HCT116 (cell line): ENCODE measurements at regions not wholly inside any gene's neighbourhood (a gene's known extent, or its start where the extent isn't known, plus 50 kb on each side); places are given as distances from the start of the nearest gene placed in this dataset.

Experiments
- ATAC-seq: fragments of 200-7000 bp; cut with Tn5 transposase; 2 replicates; pipeline ENCODE4 v1.9.1; 2020; ENCODE audit warnings: mild to moderate bottlenecking, moderate library complexity
- BruUV-seq: library from RNA; stranded (reverse); fragments of 400-500 nt; replicated peaks from 2 replicates; lab custom pipeline; 2021; lab: Mats Ljungman, UMichigan
- CTCF ChIA-PET: fragments of 300-600 bp; sonication (Branson Sonifier 250); formaldehyde crosslinking; loops from one replicate; lab custom pipeline; 2021; ENCODE audit warnings: antibody characterized with exemption; lab: Charles Lee
- POLR2A ChIA-PET: fragments of 300-600, 350-600 bp; sonication (Branson Sonifier 250); formaldehyde crosslinking; loops from one replicate; lab custom pipeline; 2021; ENCODE audit warnings: antibody characterized with exemption; lab: Charles Lee
- RAD21 ChIA-PET, 2 experiments: fragments of 300-600 bp; sonication (Branson Sonifier 250); formaldehyde crosslinking; loops; one replicate each; lab custom pipeline; 2023; ENCODE audit warnings: low total read pairs in 2 of 2; ENCODE audit not compliant: uncharacterized antibody in 2 of 2, unreplicated experiment in 2 of 2, low non-redundant PET in 1 of 2; lab: Charles Lee
- DNase-seq: peaks from one replicate; pipeline ENCODE4 v3.0.0-alpha.2; 2010; ENCODE audit warnings: low read depth, low spot score
- H2AFZ ChIP-seq: fragments of 200-600 bp; shearing (Covaris generic), sonication (generic); 2 replicates; pipeline ENCODE4 v1.6.1; 2017; ENCODE audit warnings: low read depth, mixed run types, mixed read lengths, antibody characterized with exemption, low read length; ENCODE audit not compliant: poor library complexity, severe bottlenecking
- H3K27ac ChIP-seq: 2 replicates; pipeline ENCODE4 v1.5.1; 2012; ENCODE audit warnings: low read depth, low read length
- H3K27me3 ChIP-seq: fragments of 200-600 bp; sonication (generic); 2 replicates; pipeline ENCODE4 v1.6.1; 2016; ENCODE audit warnings: mixed run types, low read length, mixed read lengths; ENCODE audit not compliant: insufficient read depth
- H3K36me3 ChIP-seq, 2 experiments: fragments of 200-500 bp in 1 of 2; fragments of 200-600 bp in 1 of 2; sonication (Bioruptor generic) in 1 of 2; sonication (generic) in 1 of 2; 2 replicates each; pipeline versions ENCODE4 v1.5.1 to v1.6.1; 2014 to 2016; ENCODE audit warnings: low read length in 2 of 2, inconsistent platforms in 1 of 2, mixed read lengths in 1 of 2, mixed run types in 1 of 2; ENCODE audit not compliant: insufficient read depth in 2 of 2, control insufficient read depth in 1 of 2
- H3K4me1 ChIP-seq, 2 experiments: fragments of 200-600 bp in 1 of 2; sonication (generic) in 1 of 2; 2 replicates each; pipeline versions ENCODE4 v1.5.1 to v1.6.1; 2012 to 2017; ENCODE audit warnings: low read length in 2 of 2, inconsistent platforms in 1 of 2, mild to moderate bottlenecking in 1 of 2, mixed read lengths in 1 of 2, mixed run types in 1 of 2, moderate library complexity in 1 of 2; ENCODE audit not compliant: insufficient read depth in 2 of 2, control insufficient read depth in 1 of 2
- H3K4me2 ChIP-seq: fragments of 200-600 bp; sonication (generic); 2 replicates; pipeline ENCODE4 v1.6.1; 2017; ENCODE audit warnings: mixed run types, low read length, mixed read lengths
- H3K4me3 ChIP-seq, 2 experiments: fragments of 200-600 bp in 1 of 2; sonication (generic) in 1 of 2; replicated peaks in 1 of 2; 2 replicates each; pipeline ENCODE4 v1.5.1; 2011 to 2016; ENCODE audit warnings: low read length in 2 of 2, control low read depth in 1 of 2, low read depth in 1 of 2, mild to moderate bottlenecking in 1 of 2, mixed read lengths in 1 of 2, mixed run types in 1 of 2
- H3K79me2 ChIP-seq: fragments of 200-600 bp; sonication (generic); 2 replicates; pipeline ENCODE4 v1.6.1; 2017; ENCODE audit warnings: mild to moderate bottlenecking, mixed run types, low read length, moderate library complexity, mixed read lengths; ENCODE audit not compliant: insufficient read depth
- H3K9ac ChIP-seq: fragments of 200-600 bp; sonication (generic); 2 replicates; pipeline ENCODE4 v1.6.1; 2016; ENCODE audit warnings: low read length, mixed read lengths
- H3K9me2 ChIP-seq: fragments of 200-600 bp; sonication (generic), shearing (Covaris generic); 2 replicates; pipeline ENCODE4 v1.6.1; 2017; ENCODE audit warnings: mixed run types, mild to moderate bottlenecking, moderate library complexity; ENCODE audit not compliant: insufficient read depth
- H3K9me3 ChIP-seq, 2 experiments: fragments of 200-500 bp in 1 of 2; fragments of 200-600 bp in 1 of 2; sonication (Bioruptor generic) in 1 of 2; sonication (generic) in 1 of 2; 2 replicates each; pipeline ENCODE4 v1.6.1; 2014 to 2017; ENCODE audit warnings: low read length in 2 of 2, mixed read lengths in 2 of 2, inconsistent platforms in 1 of 2, low read depth in 1 of 2, mild to moderate bottlenecking in 1 of 2, mixed run types in 1 of 2, moderate library complexity in 1 of 2; ENCODE audit not compliant: control insufficient read depth in 1 of 2, insufficient read depth in 1 of 2
- H4K20me1 ChIP-seq: fragments of 200-600 bp; sonication (generic), shearing (Covaris generic); 2 replicates; pipeline ENCODE4 v1.6.1; 2017; ENCODE audit warnings: mixed run types, mild to moderate bottlenecking, moderate library complexity; ENCODE audit not compliant: insufficient read depth
- ATF3 ChIP-seq: IDR thresholded peaks from 2 replicates; pipeline ENCODE4 v1.6.1; 2012
- CBX3 ChIP-seq: IDR thresholded peaks from 2 replicates; pipeline ENCODE4 v1.6.1; 2012; ENCODE audit warnings: low read depth
- CEBPB ChIP-seq: IDR thresholded peaks from 2 replicates; pipeline ENCODE4 v1.6.1; 2012; ENCODE audit warnings: low read depth
- ELF1 ChIP-seq: IDR thresholded peaks from 2 replicates; pipeline ENCODE4 v1.6.1; 2012; ENCODE audit warnings: low read depth, borderline replicate concordance
- FOSL1 ChIP-seq: IDR thresholded peaks from 2 replicates; pipeline ENCODE4 v1.6.1; 2012; ENCODE audit warnings: low read depth
- JUND ChIP-seq: IDR thresholded peaks from 2 replicates; pipeline ENCODE4 v1.6.1; 2012
- MAX ChIP-seq: IDR thresholded peaks from 2 replicates; pipeline ENCODE4 v1.6.1; 2012
- POLR2AphosphoS5 ChIP-seq: IDR thresholded peaks from 2 replicates; pipeline ENCODE4 v1.6.1; 2011; ENCODE audit warnings: mild to moderate bottlenecking, low read depth, low read length, moderate library complexity
- RAD21 ChIP-seq: IDR thresholded peaks from 2 replicates; pipeline ENCODE4 v1.6.1; 2012; ENCODE audit warnings: low read depth, mild to moderate bottlenecking
- SIN3A ChIP-seq: IDR thresholded peaks from 2 replicates; pipeline ENCODE4 v1.6.1; 2012; ENCODE audit warnings: low read depth
- SP1 ChIP-seq: IDR thresholded peaks from 2 replicates; pipeline ENCODE4 v1.6.1; 2012; ENCODE audit warnings: low read depth
- YY1 ChIP-seq: IDR thresholded peaks from 2 replicates; pipeline ENCODE4 v1.6.1; 2011; ENCODE audit warnings: low read length, low read depth, moderate library complexity, mild to moderate bottlenecking; ENCODE audit not compliant: insufficient replicate concordance; ENCODE audit errors: extremely low read depth
- intact Hi-C: fragments of 100-400 bp; cut with micrococcal nuclease; formaldehyde crosslinking; loops from 2 replicates; pipeline ENCODE4 v1.10.0; 2022
- TF ChIP-seq, protein P1 (sequence below), 3 experiments: fragments of 200-600 bp in 1 of 3; sonication (generic) in 1 of 3; IDR thresholded peaks in 2 of 3; conservative IDR thresholded peaks in 1 of 3; 2 replicates each; pipeline ENCODE4 v1.5.1; 2012 to 2017; ENCODE audit warnings: low read depth in 2 of 3, low read length in 2 of 3, antibody characterized with exemption in 1 of 3, borderline replicate concordance in 1 of 3, control low read depth in 1 of 3, mild to moderate bottlenecking in 1 of 3, mixed read lengths in 1 of 3, mixed run types in 1 of 3, moderate library complexity in 1 of 3; ENCODE audit not compliant: insufficient read depth in 1 of 3

DNA sequence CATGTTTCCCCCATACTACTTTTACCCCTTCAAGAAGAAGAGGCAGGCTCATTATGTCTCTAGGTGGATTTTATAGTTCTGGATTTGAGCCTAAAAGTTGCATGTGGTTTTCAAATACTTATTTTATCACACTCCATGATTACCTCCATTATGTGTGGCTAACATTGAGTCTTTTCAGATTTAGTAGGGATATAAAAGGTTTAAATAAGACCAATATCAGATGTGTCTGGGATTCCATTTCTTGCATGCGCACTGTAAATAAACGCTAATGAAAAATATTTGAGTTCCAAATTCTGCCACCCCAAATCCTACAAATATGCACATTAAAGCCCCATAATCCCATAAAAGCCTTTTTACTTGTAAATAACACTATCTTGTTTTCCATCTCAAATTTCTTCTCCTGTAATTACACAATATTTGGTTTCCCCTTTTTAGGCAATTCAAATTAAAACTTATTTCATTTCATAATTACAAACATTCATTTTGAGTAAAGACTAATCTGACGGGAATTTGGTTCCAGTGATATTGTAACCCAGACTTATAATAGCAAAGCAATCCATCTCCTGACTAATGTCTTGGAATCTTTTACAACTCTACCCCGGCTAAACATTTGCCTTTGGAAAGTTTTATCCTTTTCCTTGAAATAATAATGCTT, 600.0 kb downstream of the SLC4A3 start:
- Histone ChIP-seq H3K4me2 (peak overlapping the region; percentile 87), H2AFZ (no peak overlapping the region), H4K20me1 (no peaks in the 10 kb centered on the region), H3K9me2 (no peaks in the 10 kb centered on the region), H3K9ac (peak overlapping the region; percentile 60)
- no peak for DNase-seq
- POLR2A ChIA-PET = no interaction called here
- intact Hi-C loops = no loop called here
- no peak for ATAC-seq
- TF ChIP-seq ELF1 = 0 out of 2 replicates have a peak, but pooled peaks have one; percentile 9
- TF ChIP-seq, protein P1, sequence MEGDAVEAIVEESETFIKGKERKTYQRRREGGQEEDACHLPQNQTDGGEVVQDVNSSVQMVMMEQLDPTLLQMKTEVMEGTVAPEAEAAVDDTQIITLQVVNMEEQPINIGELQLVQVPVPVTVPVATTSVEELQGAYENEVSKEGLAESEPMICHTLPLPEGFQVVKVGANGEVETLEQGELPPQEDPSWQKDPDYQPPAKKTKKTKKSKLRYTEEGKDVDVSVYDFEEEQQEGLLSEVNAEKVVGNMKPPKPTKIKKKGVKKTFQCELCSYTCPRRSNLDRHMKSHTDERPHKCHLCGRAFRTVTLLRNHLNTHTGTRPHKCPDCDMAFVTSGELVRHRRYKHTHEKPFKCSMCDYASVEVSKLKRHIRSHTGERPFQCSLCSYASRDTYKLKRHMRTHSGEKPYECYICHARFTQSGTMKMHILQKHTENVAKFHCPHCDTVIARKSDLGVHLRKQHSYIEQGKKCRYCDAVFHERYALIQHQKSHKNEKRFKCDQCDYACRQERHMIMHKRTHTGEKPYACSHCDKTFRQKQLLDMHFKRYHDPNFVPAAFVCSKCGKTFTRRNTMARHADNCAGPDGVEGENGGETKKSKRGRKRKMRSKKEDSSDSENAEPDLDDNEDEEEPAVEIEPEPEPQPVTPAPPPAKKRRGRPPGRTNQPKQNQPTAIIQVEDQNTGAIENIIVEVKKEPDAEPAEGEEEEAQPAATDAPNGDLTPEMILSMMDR (IDR thresholded peaks at IDR 0.05 in 2 of 3, conservative IDR thresholded peaks at IDR 0.05 in 1 of 3; ENCODE audit: borderline replicate concordance in 1 of 3, insufficient read depth in 1 of 3, low read depth in 2 of 3, low read length in 2 of 3) = no peak
- TF ChIP-seq, all 23 proteins: peak for 1
- Histone ChIP-seq H3K79me2 (no peaks in the 10 kb centered on the region), H3K4me1 (peaks cover 65 to 81% of the 10 kb centered on the region in 2 experiments), H3K27ac (peak overlapping the region; percentile 94; the same call in 1 of the 2 replicates), H3K9me3 (no peaks in the 10 kb centered on the region), H3K36me3 (no peaks in the 10 kb centered on the region), H3K4me3 (peak overlapping the region in 1 of 2 experiments; percentile 52; a peak in 2 of 4 replicates), H3K27me3 (no peaks in the 10 kb centered on the region)
- ChIA-PET RAD21 (no interaction called here), CTCF (no interaction called here)
- no TSS peak for BruUV-seq

GRCh38 chr2:220228310-220229006, 601.0 kb downstream of the SLC4A3 start:
- TF ChIP-seq CEBPB (peak; percentile 48), POLR2AphosphoS5 (peak; percentile 53), ATF3 (no peak), MAX (no peak), FOSL1 (peak; percentile 91), YY1 (peak; percentile 3), SP1 (peak; percentile 91), RAD21 (peak; percentile 17; the same call in 1 of the 2 replicates), SIN3A (no peak; the same call in 1 of the 2 replicates), CBX3 (peak; percentile 90), JUND (peak; percentile 89)
- TF ChIP-seq, protein P1 (IDR thresholded peaks at IDR 0.05 in 2 of 3, conservative IDR thresholded peaks at IDR 0.05 in 1 of 3; ENCODE audit: borderline replicate concordance in 1 of 3, insufficient read depth in 1 of 3, low read depth in 2 of 3, low read length in 2 of 3) = no peak
- no peaks in the 10 kb centered on the region for H3K36me3 ChIP-seq
- H3K27ac ChIP-seq = peak overlapping the region; percentile 94
- H3K9ac ChIP-seq = peak overlapping the region; percentile 60
- H3K27me3 ChIP-seq = no peaks in the 10 kb centered on the region
- no peaks in the 10 kb centered on the region for H3K9me3 ChIP-seq
- H3K79me2 ChIP-seq = no peaks in the 10 kb centered on the region
- intact Hi-C loops = no loop called here
- no peak overlapping the region for H2AFZ ChIP-seq
- H3K9me2 ChIP-seq = no peaks in the 10 kb centered on the region
- no peaks in the 10 kb centered on the region for H4K20me1 ChIP-seq
- DNase-seq = peak; percentile 97
- peaks cover 69 to 87% of the 10 kb centered on the region in 2 experiments for H3K4me1 ChIP-seq
- ChIA-PET RAD21 (no interaction called here), CTCF (no interaction called here), POLR2A (no interaction called here)
- peak; percentile 93 for ATAC-seq
- peak overlapping the region; percentile 31 to 52 for H3K4me3 ChIP-seq
- peak overlapping the region; percentile 87 for H3K4me2 ChIP-seq
- BruUV-seq = no TSS peak
